ENCODE measurements at regions not wholly inside any gene's neighbourhood (a gene's known extent, or its start where the extent isn't known, plus 50 kb on each side); places are given as distances from the start of the nearest gene placed in this dataset.

DNA sequence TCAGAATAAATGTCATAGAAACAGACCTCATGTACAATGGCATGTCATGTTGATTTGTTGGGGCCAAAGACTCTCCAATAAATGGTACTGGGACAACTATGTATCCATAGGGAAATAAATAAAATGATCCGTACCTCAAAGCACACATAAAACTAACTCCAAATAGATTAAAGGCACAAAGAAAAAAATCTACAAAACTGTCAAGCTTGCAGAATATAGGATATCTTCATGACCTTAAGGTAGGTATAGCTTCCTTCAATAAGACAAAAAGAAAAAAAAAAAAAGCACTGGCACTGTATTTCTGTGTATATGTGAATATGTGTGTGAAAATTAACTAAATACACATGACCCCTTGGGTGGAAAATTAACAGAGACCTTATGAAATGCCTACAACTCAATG is 101.9 kb downstream of the DIRAS2 start:
- TF ChIP-seq EGR1 (IDR thresholded peaks at IDR 0.05; ENCODE audit: low read depth) (no peak), ELF1 (IDR thresholded peaks at IDR 0.05; ENCODE audit: borderline replicate concordance, low read depth) (no peak), EZH2 (IDR thresholded peaks at IDR 0.05) (no peak), CBX3 (IDR thresholded peaks at IDR 0.05; ENCODE audit: low read depth) (no peak), EZH2phosphoT487 (IDR thresholded peaks at IDR 0.05; ENCODE audit: borderline replicate concordance) (no peak), RAD21 (IDR thresholded peaks at IDR 0.05; ENCODE audit: low read depth) (no peak), CEBPB (IDR thresholded peaks at IDR 0.05; ENCODE audit: low read depth) (no peak), ZFX (IDR thresholded peaks at IDR 0.05) (no peak), FOSL1 (IDR thresholded peaks at IDR 0.05; ENCODE audit: low read depth) (no peak), POLR2A (IDR thresholded peaks at IDR 0.05; ENCODE audit: borderline replicate concordance, extremely low read depth, insufficient read depth, insufficient read length) (no peak), YY1 (IDR thresholded peaks at IDR 0.05; ENCODE audit: extremely low read depth, insufficient replicate concordance, low read depth, low read length) (no peak), POLR2AphosphoS5 (IDR thresholded peaks at IDR 0.05; ENCODE audit: low read depth, low read length) (no peak), ZBTB33 (IDR thresholded peaks at IDR 0.05; ENCODE audit: extremely low read depth, insufficient replicate concordance, low read length) (no peak), SP1 (IDR thresholded peaks at IDR 0.05; ENCODE audit: low read depth) (no peak), ZNF274 (IDR thresholded peaks at IDR 0.05; ENCODE audit: low read depth, low read length) (no peak), TCF7L2 (IDR thresholded peaks at IDR 0.05; ENCODE audit: borderline replicate concordance, extremely low read depth, insufficient read depth, insufficient read length) (no peak)
- TF ChIP-seq, protein P1, sequence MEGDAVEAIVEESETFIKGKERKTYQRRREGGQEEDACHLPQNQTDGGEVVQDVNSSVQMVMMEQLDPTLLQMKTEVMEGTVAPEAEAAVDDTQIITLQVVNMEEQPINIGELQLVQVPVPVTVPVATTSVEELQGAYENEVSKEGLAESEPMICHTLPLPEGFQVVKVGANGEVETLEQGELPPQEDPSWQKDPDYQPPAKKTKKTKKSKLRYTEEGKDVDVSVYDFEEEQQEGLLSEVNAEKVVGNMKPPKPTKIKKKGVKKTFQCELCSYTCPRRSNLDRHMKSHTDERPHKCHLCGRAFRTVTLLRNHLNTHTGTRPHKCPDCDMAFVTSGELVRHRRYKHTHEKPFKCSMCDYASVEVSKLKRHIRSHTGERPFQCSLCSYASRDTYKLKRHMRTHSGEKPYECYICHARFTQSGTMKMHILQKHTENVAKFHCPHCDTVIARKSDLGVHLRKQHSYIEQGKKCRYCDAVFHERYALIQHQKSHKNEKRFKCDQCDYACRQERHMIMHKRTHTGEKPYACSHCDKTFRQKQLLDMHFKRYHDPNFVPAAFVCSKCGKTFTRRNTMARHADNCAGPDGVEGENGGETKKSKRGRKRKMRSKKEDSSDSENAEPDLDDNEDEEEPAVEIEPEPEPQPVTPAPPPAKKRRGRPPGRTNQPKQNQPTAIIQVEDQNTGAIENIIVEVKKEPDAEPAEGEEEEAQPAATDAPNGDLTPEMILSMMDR (IDR thresholded peaks at IDR 0.05 in 2 of 3, conservative IDR thresholded peaks at IDR 0.05 in 1 of 3; ENCODE audit: borderline replicate concordance in 1 of 3, insufficient read depth in 1 of 3, low read depth in 2 of 3, low read length in 2 of 3): no peak
- TF ChIP-seq, protein P2, sequence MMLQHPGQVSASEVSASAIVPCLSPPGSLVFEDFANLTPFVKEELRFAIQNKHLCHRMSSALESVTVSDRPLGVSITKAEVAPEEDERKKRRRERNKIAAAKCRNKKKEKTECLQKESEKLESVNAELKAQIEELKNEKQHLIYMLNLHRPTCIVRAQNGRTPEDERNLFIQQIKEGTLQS (IDR thresholded peaks at IDR 0.05): no peak
- RAD21 ChIA-PET (ENCODE audit: low non-redundant PET in 1 of 2, low total read pairs in 2 of 2, uncharacterized antibody in 2 of 2, unreplicated experiment in 2 of 2): no interaction called here

More for the DNA sequence above, 101.9 kb downstream of the DIRAS2 start:
- H4K20me1 ChIP-seq (ENCODE audit: insufficient read depth): no peaks in the 10 kb centered on the region
- DNase-seq (ENCODE audit: low read depth, low spot score) (no peak), ATAC-seq (no peak)
- H3K9ac ChIP-seq (ENCODE audit: low read length): no peak overlapping the region
- H3K4me1 ChIP-seq (ENCODE audit: control insufficient read depth in 1 of 2, insufficient read depth in 2 of 2, low read length in 2 of 2): no peaks in the 10 kb centered on the region
- peaks cover 32% of the 10 kb centered on the region for H3K27me3 ChIP-seq (ENCODE audit: insufficient read depth, low read length)
- no peak overlapping the region for H3K4me3 ChIP-seq (replicated peaks in 1 of 2; ENCODE audit: low read depth in 1 of 2, low read length in 2 of 2)
- intact Hi-C loops (cut with micrococcal nuclease): no loop called here
- no peak overlapping the region for H3K27ac ChIP-seq (ENCODE audit: low read depth, low read length)
- H3K79me2 ChIP-seq (ENCODE audit: insufficient read depth, low read length): no peaks in the 10 kb centered on the region
- BruUV-seq (replicated peaks): no TSS peak
- no peaks in the 10 kb centered on the region for H3K9me3 ChIP-seq (ENCODE audit: control insufficient read depth in 1 of 2, insufficient read depth in 1 of 2, low read depth in 1 of 2, low read length in 2 of 2)
- H2AFZ ChIP-seq (ENCODE audit: low read depth, low read length, poor library complexity, severe bottlenecking): no peak overlapping the region
- no peaks in the 10 kb centered on the region for H3K36me3 ChIP-seq (ENCODE audit: control insufficient read depth in 1 of 2, insufficient read depth in 2 of 2, low read length in 2 of 2)
- H3K4me2 ChIP-seq (ENCODE audit: low read length): no peak overlapping the region
- CTCF ChIA-PET: no interaction called here
- POLR2A ChIA-PET: no interaction called here
- H3K9me2 ChIP-seq (ENCODE audit: insufficient read depth): no peaks in the 10 kb centered on the region
